ENCODE measurements at regions not wholly inside any gene's neighbourhood (a gene's known extent, or its start where the extent isn't known, plus 50 kb on each side); places are given as distances from the start of the nearest gene placed in this dataset.
"Not testable (repeated sequence)": the region's sequence is repeated elsewhere in the genome, so short reads cannot be mapped to it uniquely, and the experiment has no call there.

- TF ChIP-seq CTCF (IDR thresholded peaks at IDR 0.05) = no peak
These were observed 1834.0 kb upstream of the PCDH20 start for GRCh38 chr13:63249411-63250187.

GRCh38 chr13:63236667-63237396 lies 1821.2 kb upstream of the PCDH20 start:
- H3K4me1 ChIP-seq; H3K27me3 ChIP-seq; H3K9me3 ChIP-seq; DNase-seq; intact Hi-C loops (cut with DNase I); H3K4me3 ChIP-seq; H3K9ac ChIP-seq (ENCODE audit: low read depth in 2 of 2, low read length in 2 of 2); H3K36me3 ChIP-seq; H3K27ac ChIP-seq: not testable (repeated sequence)

More at GRCh38 chr13:63249411-63250187, 1834.0 kb upstream of the PCDH20 start:
- Histone ChIP-seq H3K9ac (ENCODE audit: low read depth in 2 of 2, low read length in 2 of 2) (no peak overlapping the region), H3K4me1 (no peaks in the 10 kb centered on the region), H3K27me3 (no peaks in the 10 kb centered on the region), H3K36me3 (no peaks in the 10 kb centered on the region), H3K9me3 (no peaks in the 10 kb centered on the region), H3K4me3 (no peak overlapping the region), H3K27ac (no peak overlapping the region)
- DNase-seq = no peak
- intact Hi-C loops (cut with DNase I) = no loop called here

- H3K4me1 ChIP-seq; H3K4me3 ChIP-seq; H3K27ac ChIP-seq; H3K27me3 ChIP-seq; intact Hi-C loops (cut with DNase I); DNase-seq; H3K36me3 ChIP-seq; H3K9me3 ChIP-seq; H3K9ac ChIP-seq (ENCODE audit: low read depth in 2 of 2, low read length in 2 of 2): not testable (repeated sequence)
These were observed 1802.9 kb upstream of the PCDH20 start for GRCh38 chr13:63218596-63218995.

DNA sequence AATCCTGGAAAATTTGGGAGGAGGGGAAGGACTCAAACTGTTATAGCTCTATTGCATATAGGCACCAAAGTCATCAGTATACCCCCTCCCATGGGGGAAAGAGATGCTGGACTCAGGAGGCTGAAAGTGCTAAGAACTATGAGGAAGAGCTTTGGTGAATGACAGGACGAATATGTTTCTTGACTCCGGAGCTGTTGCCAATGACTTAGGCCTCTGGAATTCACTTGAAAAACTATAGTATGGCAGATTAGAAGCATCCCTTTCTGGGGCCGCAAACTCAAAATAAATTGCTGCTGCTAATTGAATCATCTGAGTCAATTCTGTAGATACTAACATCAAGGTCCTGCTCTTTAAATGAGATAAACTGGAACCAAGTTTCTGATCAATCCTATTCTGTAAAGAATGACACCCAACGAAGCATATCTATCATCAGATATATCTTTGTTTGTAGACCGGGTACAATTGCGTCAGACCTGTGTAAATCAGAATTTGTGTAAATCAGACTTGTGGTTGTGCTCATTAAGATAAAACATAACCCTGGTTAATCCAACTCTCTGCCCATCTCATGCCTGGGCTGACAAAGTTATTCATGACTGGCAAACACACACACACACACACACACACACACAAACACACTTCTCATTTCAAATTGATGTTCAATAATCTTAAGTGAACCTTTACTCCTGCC lies 1793.8 kb upstream of the PCDH20 start:
- Histone ChIP-seq H3K27ac (no peak overlapping the region), H3K27me3 (no peaks in the 10 kb centered on the region), H3K4me1 (no peaks in the 10 kb centered on the region), H3K9me3 (no peaks in the 10 kb centered on the region), H3K9ac (ENCODE audit: low read depth in 2 of 2, low read length in 2 of 2) (no peak overlapping the region), H3K4me3 (no peak overlapping the region), H3K36me3 (no peaks in the 10 kb centered on the region)
- TF ChIP-seq CTCF (IDR thresholded peaks at IDR 0.05) = no peak
- intact Hi-C loops (cut with DNase I) = no loop called here
- DNase-seq = no peak

DNA sequence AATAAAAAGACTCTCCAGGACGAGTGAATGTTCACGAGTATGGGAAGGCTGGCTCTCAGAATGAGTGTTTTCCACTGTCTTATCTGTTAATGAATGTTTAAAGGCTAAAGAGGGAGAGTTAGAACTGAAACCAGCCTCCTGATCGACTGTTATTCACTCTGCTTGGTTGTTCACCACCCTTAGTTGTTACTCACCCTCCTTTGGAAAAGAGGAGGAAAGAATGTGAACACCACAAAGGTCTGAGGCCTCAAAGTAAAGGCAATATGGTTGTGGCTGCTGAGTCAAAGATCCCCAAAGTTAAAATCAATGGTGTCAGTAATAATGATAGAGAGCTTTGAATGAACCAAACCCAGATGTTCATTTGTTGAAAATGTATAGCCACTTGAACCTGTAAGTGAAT lies 1793.2 kb upstream of the PCDH20 start:
- H3K27me3 ChIP-seq = no peaks in the 10 kb centered on the region
- no peaks in the 10 kb centered on the region for H3K36me3 ChIP-seq
- H3K4me1 ChIP-seq = no peaks in the 10 kb centered on the region
- H3K27ac ChIP-seq = no peak overlapping the region
- no peak overlapping the region for H3K4me3 ChIP-seq
- H3K9ac ChIP-seq (ENCODE audit: low read depth in 2 of 2, low read length in 2 of 2) = no peak overlapping the region
- intact Hi-C loops (cut with DNase I) = no loop called here
- DNase-seq = no peak
- no peaks in the 10 kb centered on the region for H3K9me3 ChIP-seq
- no peak for TF ChIP-seq CTCF (IDR thresholded peaks at IDR 0.05)

DNA sequence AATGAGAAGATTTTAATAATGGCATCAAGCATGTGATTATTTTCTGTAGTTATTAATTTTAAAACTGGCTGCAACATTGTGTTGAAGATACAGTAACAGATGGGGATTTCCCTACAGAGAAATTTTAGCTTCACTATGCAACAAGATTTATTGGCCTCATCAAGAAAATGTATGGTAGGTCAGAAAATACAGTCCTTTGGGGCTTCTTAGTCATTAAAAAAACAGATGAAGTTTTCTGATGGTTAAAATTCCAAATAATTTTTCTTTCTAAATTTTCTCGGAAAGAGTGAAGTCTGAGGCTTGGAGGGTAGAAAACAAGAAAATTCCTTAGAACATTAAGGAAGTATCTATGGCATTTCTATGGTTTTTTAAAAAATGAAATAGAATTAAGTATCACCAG lies 1790.8 kb upstream of the PCDH20 start:
- no peaks in the 10 kb centered on the region for H3K4me1 ChIP-seq
- H3K27me3 ChIP-seq = no peaks in the 10 kb centered on the region
- no peaks in the 10 kb centered on the region for H3K9me3 ChIP-seq
- no peak for DNase-seq
- no peak overlapping the region for H3K4me3 ChIP-seq
- TF ChIP-seq CTCF (IDR thresholded peaks at IDR 0.05) = no peak
- no peak overlapping the region for H3K9ac ChIP-seq (ENCODE audit: low read depth in 2 of 2, low read length in 2 of 2)
- intact Hi-C loops (cut with DNase I) = no loop called here
- no peaks in the 10 kb centered on the region for H3K36me3 ChIP-seq
- H3K27ac ChIP-seq = no peak overlapping the region

All from colonic mucosa (tissue), 4 donors.